Esophagus muscularis mucosa (tissue), 4 donors: ENCODE measurements at regions not wholly inside any gene's neighbourhood (a gene's known extent, or its start where the extent isn't known, plus 50 kb on each side); places are given as distances from the start of the nearest gene placed in this dataset.

Experiments used
- EP300 ChIP-seq: sonication (generic); formaldehyde crosslinking; IDR thresholded peaks from one replicate; pipeline ENCODE4 v1.6.1; 2017; ENCODE audit warnings: antibody characterized with exemption
- POLR2AphosphoS5 ChIP-seq, 2 donors: sonication (generic); formaldehyde crosslinking; IDR thresholded peaks; one replicate each; pipeline ENCODE4 v1.6.1; 2017; ENCODE audit warnings: antibody characterized with exemption in 2 of 2
- TF ChIP-seq, protein P1 (sequence below), 3 experiments: fragments of 200-600 bp in 2 of 3; fragments of 450-650 bp in 1 of 3; sonication (generic) in 2 of 3; IDR thresholded peaks; one replicate each; pipeline ENCODE4 v1.5.1; 2017 to 2019; ENCODE audit warnings: antibody characterized with exemption in 3 of 3, mild to moderate bottlenecking in 2 of 3, moderate library complexity in 1 of 3

DNA sequence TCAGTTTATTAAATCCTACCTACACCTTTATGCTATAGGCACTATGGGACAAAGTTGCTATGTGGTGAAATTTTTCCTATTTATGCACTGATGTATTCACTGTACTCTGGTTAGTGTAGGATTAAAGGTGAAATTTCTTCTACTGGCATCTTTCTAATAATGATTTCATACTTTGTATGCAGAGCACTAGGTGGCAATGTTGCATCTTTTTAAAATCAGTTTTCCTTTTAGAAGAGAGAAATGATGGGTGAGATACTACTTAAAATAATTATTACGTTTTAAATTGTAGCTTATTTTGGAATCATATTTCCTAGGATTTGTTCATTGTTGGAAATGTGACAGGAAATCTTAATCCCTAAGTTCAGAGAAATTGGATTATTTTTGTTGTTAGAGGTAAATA lies 150.9 kb downstream of the CD8B2 start:
- TF ChIP-seq POLR2AphosphoS5 (IDR thresholded peaks at IDR 0.05) = no peak
- no peak for TF ChIP-seq EP300
- TF ChIP-seq, protein P1, sequence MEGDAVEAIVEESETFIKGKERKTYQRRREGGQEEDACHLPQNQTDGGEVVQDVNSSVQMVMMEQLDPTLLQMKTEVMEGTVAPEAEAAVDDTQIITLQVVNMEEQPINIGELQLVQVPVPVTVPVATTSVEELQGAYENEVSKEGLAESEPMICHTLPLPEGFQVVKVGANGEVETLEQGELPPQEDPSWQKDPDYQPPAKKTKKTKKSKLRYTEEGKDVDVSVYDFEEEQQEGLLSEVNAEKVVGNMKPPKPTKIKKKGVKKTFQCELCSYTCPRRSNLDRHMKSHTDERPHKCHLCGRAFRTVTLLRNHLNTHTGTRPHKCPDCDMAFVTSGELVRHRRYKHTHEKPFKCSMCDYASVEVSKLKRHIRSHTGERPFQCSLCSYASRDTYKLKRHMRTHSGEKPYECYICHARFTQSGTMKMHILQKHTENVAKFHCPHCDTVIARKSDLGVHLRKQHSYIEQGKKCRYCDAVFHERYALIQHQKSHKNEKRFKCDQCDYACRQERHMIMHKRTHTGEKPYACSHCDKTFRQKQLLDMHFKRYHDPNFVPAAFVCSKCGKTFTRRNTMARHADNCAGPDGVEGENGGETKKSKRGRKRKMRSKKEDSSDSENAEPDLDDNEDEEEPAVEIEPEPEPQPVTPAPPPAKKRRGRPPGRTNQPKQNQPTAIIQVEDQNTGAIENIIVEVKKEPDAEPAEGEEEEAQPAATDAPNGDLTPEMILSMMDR (IDR thresholded peaks at IDR 0.05) = peak; percentile 37 to 52 (median 41)
